SHP77 treated with DMSO at 0.1 percent for 48 hours (cell line): ENCODE measurements at regions not wholly inside any gene's neighbourhood (a gene's known extent, or its start where the extent isn't known, plus 50 kb on each side); places are given as distances from the start of the nearest gene placed in this dataset.
"Not testable (repeated sequence)": the region's sequence is repeated elsewhere in the genome, so short reads cannot be mapped to it uniquely, and the experiment has no call there.

Experiments
- DNase-seq: peaks from one replicate; lab custom pipeline; 2025; lab: John Stamatoyannopoulos, UW

DNA sequence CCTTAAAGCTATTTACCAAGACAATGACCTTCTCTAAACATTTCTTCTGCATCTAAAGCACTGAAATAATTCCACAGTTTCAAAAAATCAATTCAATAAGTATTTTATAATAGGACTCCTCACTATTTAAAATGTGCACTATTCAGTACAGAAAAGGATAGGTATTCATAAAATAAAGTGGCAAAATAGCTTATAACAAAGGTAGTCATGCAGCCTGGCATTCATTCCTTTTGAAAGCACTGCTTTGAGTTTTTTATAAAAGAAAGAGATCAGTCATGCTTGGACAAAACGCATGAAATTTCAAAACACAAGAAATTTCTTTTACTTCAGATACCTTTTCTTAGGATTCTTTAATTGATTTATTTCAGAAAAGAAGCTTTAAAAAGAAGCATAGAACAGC is 689.7 kb upstream of the PHF14 start:
- no peak for DNase-seq

DNA sequence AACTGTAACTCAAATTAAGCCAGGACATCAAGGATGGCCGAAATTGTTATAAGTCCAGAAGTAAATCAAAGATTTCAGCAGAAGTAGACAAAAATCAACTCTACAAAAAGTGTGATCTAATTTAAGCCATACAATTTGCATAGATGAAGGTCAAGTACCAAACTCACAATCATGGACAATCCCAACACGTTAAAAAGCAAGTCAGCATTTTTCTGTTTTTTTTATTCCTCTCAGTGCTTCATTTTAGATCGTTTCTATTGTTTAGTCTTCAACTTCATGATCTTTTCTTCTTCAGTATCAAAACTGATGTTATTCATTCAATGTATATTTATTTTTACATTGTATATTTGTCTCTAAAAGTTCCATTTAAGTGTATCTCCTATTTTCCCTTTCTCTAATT is 674.3 kb upstream of the PHF14 start:
- DNase-seq = no peak

DNA sequence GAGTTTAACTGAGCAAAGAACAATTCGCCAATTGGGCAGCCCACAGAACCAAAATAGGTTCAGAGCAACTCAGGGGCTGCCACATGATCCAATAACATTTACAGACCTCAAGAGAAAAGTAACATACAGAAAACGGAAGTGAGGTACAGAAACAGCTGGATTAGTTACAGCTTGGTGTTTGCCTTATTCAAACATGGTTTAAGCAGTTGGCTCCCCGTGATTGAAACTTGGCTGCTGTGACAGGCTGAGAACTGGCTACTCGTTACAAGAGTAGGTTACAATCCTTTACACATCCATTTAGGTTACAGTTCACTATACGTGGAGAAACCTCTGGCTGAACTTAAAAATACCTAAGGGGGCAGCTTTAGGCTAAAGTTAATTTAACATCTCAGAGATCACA is 673.1 kb upstream of the PHF14 start:
- DNase-seq = no peak

DNA sequence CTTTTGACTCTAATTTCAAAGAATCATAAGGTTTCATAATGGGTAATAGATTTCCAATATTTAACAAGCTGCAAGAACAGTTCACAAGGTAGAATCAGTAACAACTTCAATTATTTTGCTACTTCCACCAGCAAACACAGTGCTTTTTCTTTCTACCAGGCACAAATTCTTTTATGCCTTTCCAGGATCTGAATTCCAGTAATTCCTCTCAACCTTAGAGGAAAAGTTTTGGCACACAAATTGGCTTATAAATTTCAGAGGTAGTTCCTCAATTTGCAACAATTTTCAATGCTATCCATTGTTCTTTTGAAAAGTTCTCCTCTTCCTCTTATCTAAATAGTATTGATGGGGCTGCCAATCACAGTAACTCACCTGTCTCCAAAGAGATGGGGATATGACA is 665.4 kb upstream of the PHF14 start:
- DNase-seq = no peak

DNA sequence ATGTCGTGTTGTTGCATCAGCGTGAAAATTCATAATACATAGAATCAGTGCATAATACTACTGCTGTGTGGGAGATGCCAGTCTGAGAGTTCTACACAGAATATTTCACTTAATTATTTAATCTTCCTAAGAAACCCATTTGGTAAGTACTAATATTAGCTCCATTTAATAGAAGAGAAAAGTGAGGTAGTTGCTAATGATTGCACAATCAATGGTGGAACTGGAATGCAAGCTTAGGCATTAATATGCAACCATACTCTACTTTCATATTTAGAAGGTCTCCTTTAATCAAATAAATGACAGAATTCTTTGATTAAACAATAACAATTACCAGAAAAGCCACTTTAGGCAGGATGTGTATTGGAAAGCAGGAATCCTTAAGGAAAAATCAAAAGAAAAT is 660.7 kb upstream of the PHF14 start:
- no peak for DNase-seq

DNA sequence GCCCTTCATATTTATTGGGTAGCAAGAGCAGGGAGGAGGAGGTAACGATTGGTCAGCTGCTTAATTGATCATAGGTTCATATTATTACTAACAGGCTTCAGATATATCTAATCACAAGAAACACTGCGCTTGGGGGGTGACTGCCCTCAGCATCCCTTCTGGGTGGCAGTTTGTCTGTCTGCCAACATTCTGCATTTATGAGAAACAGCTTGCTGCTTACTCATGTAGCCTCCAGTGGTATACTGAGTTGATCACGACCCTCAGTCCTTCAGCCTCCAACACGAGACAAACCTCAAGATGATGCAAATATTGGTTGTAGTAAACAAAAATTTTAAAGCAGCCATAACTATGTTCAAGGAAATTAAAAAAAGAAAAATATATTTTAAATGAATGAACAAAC is 657.8 kb upstream of the PHF14 start:
- no peak for DNase-seq

DNA sequence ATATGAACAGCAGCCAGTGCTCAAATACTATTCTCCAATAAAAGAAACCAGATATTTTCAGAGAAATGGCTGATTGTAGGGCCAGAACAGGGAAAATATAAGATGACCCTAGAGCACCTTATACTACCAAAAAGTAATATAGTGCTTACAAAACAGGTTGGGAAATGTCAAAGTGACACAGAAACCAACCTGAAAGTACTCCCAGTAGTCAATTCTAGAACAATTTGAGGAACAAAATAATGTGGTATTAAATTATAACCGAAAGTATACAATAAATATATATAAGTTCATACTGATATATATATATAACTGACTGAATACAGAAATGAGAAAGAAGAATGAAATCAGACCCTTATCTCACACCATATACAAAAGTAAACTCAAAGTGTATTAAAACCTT is 657.2 kb upstream of the PHF14 start:
- no peak for DNase-seq

DNA sequence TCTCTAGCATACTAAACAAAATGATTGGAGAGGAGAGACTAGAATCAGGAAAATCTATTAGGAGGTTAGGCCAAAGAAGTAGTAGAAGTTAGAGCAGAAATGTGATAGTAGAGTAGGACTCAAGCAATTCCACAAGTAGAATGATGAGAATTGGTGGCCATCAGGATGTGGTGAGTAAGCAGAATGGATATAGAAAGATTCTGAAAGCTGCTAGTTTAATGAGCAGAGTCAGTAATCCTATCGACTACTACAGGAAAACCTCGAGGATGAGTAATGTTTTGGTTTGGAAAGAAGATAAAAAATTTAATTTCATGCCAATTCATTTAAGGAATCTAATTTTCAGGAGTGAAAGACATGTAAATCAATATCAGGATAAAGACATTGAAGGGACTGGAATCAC is 648.3 kb upstream of the PHF14 start:
- no peak for DNase-seq

DNA sequence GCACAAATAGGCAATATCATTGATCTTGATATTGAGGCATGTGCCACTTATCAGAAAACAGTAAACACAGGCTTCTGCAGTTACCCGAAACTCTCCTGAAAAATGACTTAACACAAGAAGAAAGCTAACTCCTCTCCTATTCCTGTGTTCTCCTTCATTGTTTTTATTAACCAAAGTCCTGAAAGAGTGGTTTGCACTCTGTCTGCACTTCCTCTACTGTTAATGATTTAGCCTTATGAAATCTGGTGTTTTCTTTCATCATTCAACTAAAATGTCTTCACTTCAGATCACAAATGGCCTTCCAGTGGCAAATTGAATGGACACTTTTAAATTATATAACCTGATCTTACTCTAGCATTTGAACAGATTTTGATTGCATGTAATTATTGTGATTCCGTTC is 630.6 kb upstream of the PHF14 start:
- no peak for DNase-seq

DNA sequence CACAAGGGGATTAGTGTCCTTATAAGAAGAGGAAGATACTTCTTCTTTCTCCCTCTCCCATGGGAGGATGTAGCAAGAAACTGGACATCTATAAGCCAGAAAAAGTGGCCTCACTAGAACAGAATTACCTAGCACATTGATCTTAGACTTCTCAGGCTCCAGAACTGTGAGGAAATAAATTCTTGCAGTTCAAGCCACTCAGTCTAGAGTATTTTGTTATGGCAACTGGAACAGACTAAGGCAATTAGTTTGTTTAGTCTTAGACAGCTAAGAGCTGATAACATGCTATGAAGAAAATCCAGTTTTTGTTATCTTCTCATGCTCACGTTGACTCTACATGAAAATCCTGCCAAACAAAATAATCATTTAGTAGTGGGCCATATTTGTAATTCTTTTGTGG is 627.6 kb upstream of the PHF14 start:
- DNase-seq = no peak

DNA sequence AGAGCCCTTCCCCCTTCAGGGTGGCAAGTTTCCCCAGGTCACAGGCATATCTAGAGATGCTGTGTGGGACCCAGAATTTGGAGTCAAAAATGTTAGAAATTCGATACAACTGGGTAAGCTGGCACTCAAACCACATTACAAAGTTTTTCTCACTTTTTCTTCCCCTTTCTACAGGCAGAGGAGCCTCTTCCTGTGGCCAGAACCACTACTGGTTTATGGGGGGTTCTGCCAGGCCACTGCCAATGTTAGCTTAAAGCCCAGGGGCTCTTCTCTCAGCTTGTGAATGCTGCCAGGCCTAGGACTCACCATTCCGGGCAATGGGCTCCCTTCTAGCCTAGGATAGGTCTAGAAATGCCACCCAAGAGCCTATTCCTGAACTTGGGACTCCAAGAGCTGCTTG is 617.9 kb upstream of the PHF14 start:
- no peak for DNase-seq

DNA sequence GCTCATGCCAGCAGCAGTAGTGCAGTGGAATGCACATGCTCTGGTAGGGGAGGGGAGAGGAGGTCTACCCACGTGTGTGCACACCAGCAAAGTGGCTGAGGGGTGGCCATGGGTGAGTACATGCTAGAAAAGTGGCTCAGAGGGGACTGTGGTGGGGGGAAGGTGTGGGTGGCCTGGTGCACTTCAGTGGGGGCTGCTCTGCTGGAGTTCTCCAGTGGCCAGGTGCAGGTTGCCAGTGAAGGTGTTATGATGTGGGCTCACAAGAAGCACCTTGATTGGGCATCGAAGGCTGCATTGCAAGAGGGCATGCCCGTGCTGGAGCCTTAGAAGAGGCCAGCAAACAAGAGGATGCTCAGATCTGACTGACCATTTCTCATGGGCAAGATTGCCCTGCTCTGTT is 613.6 kb upstream of the PHF14 start:
- no peak for DNase-seq

DNA sequence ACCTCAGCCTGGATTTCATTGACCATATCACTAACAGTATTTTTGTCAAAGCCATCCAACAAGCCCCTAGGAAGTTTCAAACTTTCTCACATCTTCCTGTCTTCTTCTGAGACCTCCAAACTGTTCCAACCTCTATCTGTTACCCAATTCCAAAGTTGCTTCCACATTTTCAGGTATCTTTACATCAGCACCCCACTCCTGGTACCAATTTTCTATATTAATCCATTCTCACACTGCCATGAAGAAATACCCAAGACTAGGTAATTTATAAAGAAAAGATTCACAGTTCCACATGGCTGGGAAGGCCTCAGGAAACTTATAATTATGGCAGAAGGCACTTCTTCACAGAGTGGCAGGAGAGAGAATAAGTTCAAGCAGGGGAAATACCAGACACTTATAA is 571.9 kb upstream of the PHF14 start:
- DNase-seq = no peak

DNA sequence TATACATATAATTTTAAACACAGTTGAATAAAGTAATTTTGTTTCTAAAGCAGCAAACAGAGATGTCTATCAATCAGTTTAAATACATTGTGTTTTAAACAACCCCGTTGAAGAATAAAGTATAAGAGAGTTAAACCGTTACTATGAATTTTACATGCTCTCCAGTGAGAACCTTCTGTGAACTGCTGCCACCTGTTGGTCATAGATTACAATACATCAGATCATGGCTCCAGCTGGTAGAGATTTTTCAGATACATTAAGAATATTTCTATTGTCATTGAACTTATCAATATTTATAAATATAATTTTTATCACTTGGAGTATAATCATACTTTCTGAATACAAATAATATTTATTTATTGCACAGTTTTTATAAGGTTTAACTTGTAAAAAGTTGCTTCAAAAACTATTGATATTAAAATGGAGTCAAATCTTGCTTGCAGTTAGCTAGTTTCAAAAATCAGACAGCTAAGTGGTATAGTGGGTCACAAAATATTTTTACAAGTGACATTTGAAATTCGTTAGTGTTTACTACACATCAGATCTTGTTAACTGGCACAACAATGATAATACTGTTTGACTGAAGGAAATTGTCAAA is 561.2 kb upstream of the PHF14 start:
- peak; percentile 34 for DNase-seq

DNA sequence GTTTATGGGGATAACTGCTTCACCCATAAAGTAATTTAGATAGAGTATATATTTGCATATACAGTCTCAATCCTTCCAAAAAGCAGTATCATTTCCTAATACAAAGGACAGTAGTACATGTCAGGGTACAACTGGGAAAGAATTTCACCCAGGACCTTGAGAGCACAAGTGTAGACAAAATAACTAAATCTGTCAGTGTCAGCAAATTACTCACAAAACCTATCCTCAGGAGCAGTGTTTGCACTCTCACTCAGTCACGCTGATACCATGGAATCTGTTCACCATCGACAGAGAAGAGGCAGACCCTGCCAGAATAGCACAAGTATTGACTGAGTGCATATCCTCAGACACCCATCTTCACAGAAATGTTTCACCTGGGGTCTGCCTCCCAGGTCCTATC is 554.7 kb upstream of the PHF14 start:
- no peak for DNase-seq

DNA sequence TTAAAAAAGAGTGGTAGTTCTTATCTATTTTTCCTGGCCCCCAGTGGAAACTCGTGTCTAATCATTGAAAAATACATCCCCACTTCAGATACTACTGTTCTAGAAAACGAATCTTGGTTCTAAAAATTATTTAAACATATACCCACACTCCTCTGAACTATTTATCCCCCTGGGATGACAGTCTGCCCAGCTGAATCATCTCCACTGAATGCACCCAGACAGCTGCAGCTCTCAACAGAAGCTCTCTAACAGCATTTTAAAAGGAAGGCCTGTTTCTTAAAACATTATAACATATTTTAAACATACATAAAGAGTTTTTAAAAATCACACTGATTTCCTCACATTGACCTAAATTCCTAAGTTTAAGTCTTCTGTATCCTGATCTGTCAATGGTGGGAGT is 544.6 kb upstream of the PHF14 start:
- DNase-seq = no peak

DNA sequence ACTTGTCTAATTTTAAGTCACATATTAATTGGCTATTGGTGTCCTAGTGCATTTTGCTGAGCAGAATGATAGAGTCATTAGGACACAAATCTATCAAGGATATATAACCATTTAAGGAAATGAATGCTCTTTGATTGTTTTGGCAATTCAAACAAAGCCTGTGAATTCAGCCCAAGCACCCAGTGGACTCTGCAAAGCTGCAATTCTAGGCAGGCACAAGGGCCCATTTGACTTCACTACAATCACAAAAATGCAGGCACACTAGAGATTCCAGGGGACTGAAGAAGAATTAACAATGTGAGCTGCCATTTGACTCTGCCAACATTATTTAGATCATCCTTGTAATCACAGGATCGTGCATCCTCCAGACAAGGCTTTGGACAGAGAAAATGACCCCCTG is 544.2 kb upstream of the PHF14 start:
- peak; percentile 72 for DNase-seq

DNA sequence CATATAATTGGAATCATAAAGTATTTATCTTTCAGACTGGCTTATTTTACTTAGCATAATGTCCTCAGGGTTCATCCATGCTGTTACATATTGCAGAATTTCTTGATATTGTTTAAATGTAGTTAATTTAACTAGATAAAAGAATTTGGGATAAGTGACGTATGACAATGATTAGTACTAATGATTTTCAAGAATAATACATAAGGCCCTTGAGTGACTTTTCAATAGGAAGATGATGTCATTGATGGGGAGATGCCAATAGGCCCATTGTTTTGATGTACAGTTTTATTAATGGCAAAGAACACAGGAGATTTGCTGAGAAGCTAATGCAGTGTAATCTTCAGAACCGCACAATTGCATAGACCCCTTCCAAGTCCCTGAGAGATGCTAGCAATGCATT is 537.4 kb upstream of the PHF14 start:
- no peak for DNase-seq

DNA sequence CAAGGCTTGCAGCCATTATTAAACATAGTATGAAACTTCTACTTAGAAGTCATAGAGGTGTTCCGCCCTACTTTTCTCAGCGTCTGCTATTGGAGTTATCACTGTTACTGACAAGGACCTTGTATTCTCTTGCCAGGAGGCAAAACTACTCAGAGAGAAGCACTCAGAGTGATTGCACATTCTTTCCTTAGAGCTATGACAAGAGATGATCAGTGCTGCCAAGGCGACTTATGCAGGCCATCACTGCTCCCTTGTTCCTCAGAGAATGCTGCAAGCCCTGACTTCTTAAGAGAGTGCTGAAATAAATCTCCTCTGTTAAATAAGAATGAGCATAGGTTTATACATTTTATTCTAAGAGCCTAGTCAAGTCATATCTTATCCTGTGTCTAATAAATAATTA is 534.6 kb upstream of the PHF14 start:
- DNase-seq = no peak

DNA sequence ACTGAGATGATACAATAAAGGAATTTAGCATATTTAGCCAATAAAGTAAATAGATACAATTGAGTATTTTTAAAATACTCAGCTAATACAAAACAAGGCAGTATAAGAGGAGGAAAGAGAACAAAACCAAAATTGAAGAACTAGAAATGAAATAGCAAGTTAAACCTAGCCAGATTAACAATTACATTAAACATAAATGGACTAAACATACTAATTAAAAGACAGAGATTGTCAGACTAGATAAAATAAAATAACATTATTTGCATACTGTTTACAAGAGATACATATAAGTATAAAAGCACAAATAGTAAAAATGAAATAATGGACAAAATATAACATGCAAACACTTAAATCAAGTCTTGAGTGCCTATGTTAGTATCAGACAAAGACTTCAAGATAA is 517.7 kb upstream of the PHF14 start:
- no peak for DNase-seq

DNA sequence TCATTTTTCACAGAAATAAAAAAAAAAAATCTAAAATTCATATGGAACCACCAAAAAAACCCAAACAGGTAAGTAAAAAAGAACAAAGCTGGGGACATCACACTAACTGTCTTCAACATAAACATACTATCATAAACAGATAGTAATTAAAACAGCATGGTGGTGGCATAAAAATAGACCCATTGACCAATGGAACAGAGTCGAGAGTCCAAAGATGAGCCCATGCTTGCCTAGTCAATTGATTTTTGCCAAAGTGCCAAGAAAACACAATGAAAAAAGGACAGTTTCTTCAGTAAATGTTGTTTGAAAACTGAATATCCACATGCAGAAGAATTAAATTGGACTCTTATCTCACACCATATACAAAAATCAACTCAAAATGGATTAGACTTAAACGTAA is 513.2 kb upstream of the PHF14 start:
- DNase-seq = no peak

DNA sequence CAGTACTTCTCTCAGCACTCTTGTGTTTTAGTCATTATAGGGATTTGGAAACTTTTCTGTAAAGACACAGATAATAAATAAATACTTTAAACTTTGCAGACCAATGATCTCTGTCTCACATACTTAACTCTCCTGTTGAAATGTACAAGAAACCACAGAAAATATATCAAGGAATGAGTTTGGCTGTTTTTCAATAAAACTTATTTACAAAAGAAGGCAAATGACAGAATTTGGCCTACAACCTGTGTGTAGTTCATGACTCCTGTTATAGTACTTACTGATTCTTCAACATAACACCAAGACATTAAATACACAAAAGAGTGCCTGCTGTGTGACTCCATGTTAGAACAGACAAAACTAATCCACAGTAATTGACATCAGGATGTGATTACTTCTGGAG is 510.0 kb upstream of the PHF14 start:
- no peak for DNase-seq

DNA sequence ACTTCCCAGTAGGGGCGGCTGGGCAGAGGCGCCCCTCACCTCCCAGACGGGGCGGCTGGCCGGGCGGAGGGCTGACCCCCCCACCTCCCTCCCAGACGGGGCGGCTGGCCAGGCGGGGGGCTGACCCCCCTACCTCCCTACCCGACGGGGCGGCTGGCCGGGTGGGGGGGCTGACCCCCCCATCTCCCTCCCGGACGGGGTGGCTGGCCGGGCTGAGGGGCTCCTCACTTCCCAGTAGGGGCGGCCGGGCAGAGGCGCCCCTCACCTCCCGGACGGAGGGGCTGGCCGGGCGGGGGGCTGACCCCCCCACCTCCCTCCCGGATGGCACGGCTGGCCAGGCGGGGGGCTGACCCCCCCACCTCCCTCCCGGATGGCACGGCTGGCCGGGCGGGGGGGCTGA is 508.1 kb upstream of the PHF14 start:
- not testable (repeated sequence) for DNase-seq

DNA sequence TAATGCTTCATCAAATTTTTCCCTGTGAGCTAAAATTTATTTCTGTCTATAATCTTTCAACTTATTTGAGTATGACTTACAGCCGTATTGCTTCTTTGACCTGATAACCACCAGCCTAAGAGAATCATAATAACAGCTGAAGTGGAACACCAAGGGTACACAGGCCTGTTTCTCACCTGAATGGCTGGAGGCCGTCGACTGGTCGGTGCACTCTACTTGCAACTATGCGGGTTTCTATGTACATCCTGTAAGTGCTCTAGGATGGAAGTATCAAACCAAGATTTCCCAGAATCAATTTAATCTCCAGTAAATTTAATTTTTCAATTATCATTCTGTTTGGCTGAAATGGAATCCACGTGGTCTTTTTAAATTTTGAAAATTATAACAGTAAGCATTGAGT is 504.8 kb upstream of the PHF14 start:
- no peak for DNase-seq

DNA sequence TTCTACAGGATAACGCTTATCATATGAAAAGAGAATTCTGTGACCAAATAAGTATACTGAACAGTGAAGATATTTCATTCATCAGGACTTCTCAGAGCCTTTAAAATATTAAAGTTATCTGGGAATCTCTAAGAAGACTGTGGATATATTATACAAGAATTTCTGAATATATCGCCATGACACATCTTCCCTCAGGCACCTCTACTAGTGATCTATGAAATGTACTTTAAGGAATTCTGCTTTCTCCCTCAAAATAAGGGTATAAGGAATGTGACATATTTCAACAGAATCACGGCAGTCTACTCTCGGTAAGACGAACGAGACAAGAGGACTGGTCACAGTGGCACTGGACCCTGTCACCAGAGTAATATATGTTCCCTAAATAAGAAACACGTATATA is 504.2 kb upstream of the PHF14 start:
- no peak for DNase-seq
